ENCODE measurements at regions not wholly inside any gene's neighbourhood (a gene's known extent, or its start where the extent isn't known, plus 50 kb on each side); places are given as distances from the start of the nearest gene placed in this dataset.

GRCh38 chr7:156158693-156159092 is 346.4 kb upstream of the SHH start:
- TF ChIP-seq POLR2AphosphoS5 (IDR thresholded peaks at IDR 0.05; ENCODE audit: insufficient read depth, low read depth, low read length) (no peak), GATA2 (IDR thresholded peaks at IDR 0.05; ENCODE audit: insufficient read depth, insufficient read length, low read depth, low read length) (no peak), MAX (IDR thresholded peaks at IDR 0.05; ENCODE audit: insufficient read depth, insufficient read length) (no peak), POLR2A (IDR thresholded peaks at IDR 0.05; ENCODE audit: low read depth, low read length) (no peak), CTCF (IDR thresholded peaks at IDR 0.05; ENCODE audit: extremely low read depth in 1 of 2, insufficient read depth in 1 of 2, low read depth in 1 of 2, low read length in 2 of 2) (no peak)
